ENCODE measurements at regions not wholly inside any gene's neighbourhood (a gene's known extent, or its start where the extent isn't known, plus 50 kb on each side); places are given as distances from the start of the nearest gene placed in this dataset.

- TF ChIP-seq POLR2A (IDR thresholded peaks at IDR 0.05; ENCODE audit: low read length) (no peak), GATA1 (IDR thresholded peaks at IDR 0.05; ENCODE audit: low read depth, low read length) (no peak)
These were observed 531.3 kb upstream of the ALCAM start for GRCh38 chr3:104835376-104835775.
